SK-N-MC (cell line): ENCODE measurements at regions not wholly inside any gene's neighbourhood (a gene's known extent, or its start where the extent isn't known, plus 50 kb on each side); places are given as distances from the start of the nearest gene placed in this dataset.

ENCODE experiments used
- DNase-seq: peaks from one replicate; pipeline ENCODE4 v3.0.0-alpha.2; 2011; ENCODE audit warnings: low read depth, low spot score
- H3K27ac ChIP-seq: fragments of 200-600 bp; sonication (generic); 2 replicates; pipeline ENCODE4 v1.5.1; 2016; ENCODE audit warnings: mixed run types
- H3K36me3 ChIP-seq: fragments of 200-600 bp; sonication (generic); 2 replicates; pipeline ENCODE4 v1.6.1; 2017; ENCODE audit warnings: antibody characterized with exemption, low read length, mixed read lengths; ENCODE audit not compliant: insufficient read depth
- H3K4me3 ChIP-seq: fragments of 200-600 bp; sonication (generic); 2 replicates; pipeline ENCODE4 v1.5.1; 2016
- H3K9ac ChIP-seq: fragments of 200-600 bp; sonication (generic); 2 replicates; pipeline ENCODE4 v1.8.0; 2017; ENCODE audit warnings: mixed run types, mixed read lengths; ENCODE audit not compliant: insufficient read length
- H3K9me3 ChIP-seq: fragments of 200-600 bp; sonication (generic); 2 replicates; pipeline ENCODE4 v1.6.1; 2017; ENCODE audit warnings: low read depth, mild to moderate bottlenecking, antibody characterized with exemption, low read length, moderate library complexity, mixed read lengths
- EZH2 ChIP-seq: fragments of 200-600 bp; sonication (generic); IDR thresholded peaks from one replicate; pipeline ENCODE4 v1.6.1; 2017; ENCODE audit warnings: antibody characterized with exemption
- FOXP2 ChIP-seq: optimal IDR thresholded peaks from 2 replicates; pipeline ENCODE3; 2011; ENCODE audit warnings: mild to moderate bottlenecking, moderate library complexity; ENCODE audit not compliant: insufficient read depth; ENCODE audit errors: extremely low read length, control extremely low read depth
- POLR2AphosphoS5 ChIP-seq: IDR thresholded peaks from 2 replicates; pipeline ENCODE4 v1.6.1; 2012; ENCODE audit warnings: mild to moderate bottlenecking, low read depth, low read length, borderline replicate concordance

- Histone ChIP-seq H3K9me3 (no peaks in the 10 kb centered on the region), H3K36me3 (no peaks in the 10 kb centered on the region), H3K27ac (no peak overlapping the region), H3K9ac (no peak overlapping the region), H3K4me3 (no peak overlapping the region)
- TF ChIP-seq EZH2 = no peak
- no peak for TF ChIP-seq POLR2AphosphoS5
- TF ChIP-seq FOXP2 = no peak
- DNase-seq = no peak
Observed at GRCh38 chr5:4571248-4571948, 568.7 kb upstream of the ADAMTS16 start.

DNA sequence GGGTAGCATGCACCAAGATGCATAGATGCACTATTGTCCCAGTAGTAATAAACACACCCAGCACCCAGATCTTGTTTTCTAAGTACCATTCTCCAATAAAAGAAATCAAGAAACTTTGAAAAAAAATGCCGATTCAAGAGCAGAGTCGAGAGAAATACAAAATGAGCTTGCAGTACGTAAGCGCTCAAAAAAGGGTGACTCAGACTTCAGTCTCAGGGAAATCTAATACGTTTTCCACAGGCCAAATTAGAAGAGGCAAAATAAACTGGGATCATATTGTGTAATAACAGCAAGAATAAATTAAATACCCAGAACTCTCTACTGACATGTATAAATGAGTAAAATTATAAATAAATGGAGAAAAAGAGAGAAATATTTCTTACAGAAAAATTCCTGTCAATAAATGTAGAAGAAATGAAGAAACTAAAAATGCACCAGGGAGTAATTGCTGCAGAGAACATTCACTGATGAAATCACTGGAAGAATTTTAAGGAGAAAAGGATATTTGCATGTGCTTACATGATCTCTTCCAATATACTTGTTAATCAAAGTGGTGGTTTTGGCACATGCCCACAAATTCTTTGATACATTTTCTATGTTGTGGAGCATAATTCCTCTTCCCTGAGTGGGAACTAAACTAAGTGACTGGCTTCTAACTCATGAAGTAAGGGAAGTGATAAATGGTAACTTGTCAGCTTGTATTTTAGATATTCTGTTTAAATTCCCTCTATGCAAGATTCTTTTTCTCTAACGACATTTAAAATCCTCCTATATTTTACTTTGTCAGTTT is 567.6 kb upstream of the ADAMTS16 start:
- no peak for DNase-seq
- TF ChIP-seq FOXP2 (no peak), EZH2 (no peak), POLR2AphosphoS5 (no peak)
- Histone ChIP-seq H3K4me3 (no peak overlapping the region), H3K9ac (no peak overlapping the region), H3K9me3 (no peaks in the 10 kb centered on the region), H3K27ac (no peak overlapping the region), H3K36me3 (no peaks in the 10 kb centered on the region)

DNA sequence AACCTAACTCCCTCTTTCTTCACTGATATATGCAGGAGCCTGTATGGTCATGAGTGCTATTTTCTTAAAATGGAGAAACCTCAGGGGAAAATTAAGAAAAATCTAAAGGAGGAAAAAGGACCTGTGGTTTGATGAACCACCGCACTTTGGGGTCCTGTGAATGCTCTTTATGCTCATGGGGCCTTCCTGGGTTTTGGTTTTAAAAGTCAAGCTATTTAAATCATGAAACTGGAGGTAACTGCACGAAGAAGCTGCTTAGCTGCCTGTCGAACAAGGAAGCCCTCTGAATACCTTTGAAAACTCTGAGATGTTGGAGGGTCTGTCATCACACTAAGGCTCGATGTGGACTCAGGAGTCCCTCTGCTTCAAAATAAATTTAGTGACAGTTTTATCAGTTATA is 564.5 kb upstream of the ADAMTS16 start:
- H3K9me3 ChIP-seq = no peaks in the 10 kb centered on the region
- no peak for TF ChIP-seq EZH2
- TF ChIP-seq FOXP2 = no peak
- no peak for TF ChIP-seq POLR2AphosphoS5
- H3K27ac ChIP-seq = no peak overlapping the region
- H3K36me3 ChIP-seq = no peaks in the 10 kb centered on the region
- DNase-seq = no peak
- no peak overlapping the region for H3K9ac ChIP-seq
- no peak overlapping the region for H3K4me3 ChIP-seq

DNA sequence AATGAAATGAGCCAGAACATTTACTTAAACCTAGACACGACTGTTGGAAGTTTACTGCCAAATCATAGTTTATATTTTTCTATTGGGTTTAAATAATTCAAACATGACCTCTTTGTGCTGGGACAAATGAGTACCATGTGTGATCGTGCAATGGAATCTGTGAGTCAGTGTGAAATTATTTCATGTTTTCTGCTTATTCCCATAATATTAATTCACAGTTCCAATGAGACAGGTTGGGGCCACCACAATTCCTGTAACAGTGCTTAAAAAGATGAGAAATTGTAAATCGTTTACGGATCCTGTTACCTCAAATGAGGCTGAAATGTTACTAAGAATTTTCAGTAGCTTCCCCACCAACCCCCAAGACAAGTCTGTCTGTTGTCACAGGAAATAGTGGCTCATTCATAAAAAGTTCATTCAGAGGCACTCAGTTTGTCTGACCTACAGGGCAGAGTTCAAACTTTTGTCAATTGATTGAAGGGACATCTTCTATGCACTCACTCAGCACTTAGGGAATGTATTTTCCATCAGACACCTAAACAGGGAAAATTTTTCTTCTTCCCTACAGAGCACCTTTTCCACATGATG is 563.9 kb upstream of the ADAMTS16 start:
- Histone ChIP-seq H3K27ac (no peak overlapping the region), H3K9ac (no peak overlapping the region)
- TF ChIP-seq POLR2AphosphoS5 (no peak), EZH2 (no peak), FOXP2 (no peak)

DNA sequence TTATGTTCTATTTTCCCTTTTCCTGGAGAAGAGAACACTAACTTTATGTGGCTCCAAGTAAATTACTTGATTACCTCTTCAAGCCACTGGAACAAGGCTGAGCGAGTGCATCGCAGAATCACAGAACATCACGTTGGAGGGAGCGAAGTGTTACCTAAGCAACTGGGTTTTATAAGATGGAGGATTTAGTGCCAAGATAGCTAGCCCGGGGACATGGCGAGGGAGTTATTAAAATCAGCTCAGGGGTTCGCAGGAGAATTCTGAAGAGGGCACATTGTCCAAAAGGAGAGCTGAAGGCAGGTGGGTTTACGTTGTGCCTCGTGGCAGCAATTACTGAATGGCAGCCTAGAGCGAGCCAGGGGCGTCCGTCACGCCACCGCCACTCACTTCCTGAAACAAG is 563.2 kb upstream of the ADAMTS16 start:
- no peaks in the 10 kb centered on the region for H3K36me3 ChIP-seq
- H3K9me3 ChIP-seq = no peaks in the 10 kb centered on the region
- no peak for DNase-seq
- H3K4me3 ChIP-seq = no peak overlapping the region
- TF ChIP-seq EZH2 = no peak
- no peak for TF ChIP-seq FOXP2
- no peak for TF ChIP-seq POLR2AphosphoS5
- H3K27ac ChIP-seq = no peak overlapping the region
- H3K9ac ChIP-seq = no peak overlapping the region

More for the DNA sequence above, 563.9 kb upstream of the ADAMTS16 start:
- no peak for DNase-seq
- no peaks in the 10 kb centered on the region for H3K9me3 ChIP-seq
- no peaks in the 10 kb centered on the region for H3K36me3 ChIP-seq
- no peak overlapping the region for H3K4me3 ChIP-seq

- Histone ChIP-seq H3K9ac (no peak overlapping the region), H3K27ac (no peak overlapping the region), H3K9me3 (no peaks in the 10 kb centered on the region), H3K36me3 (no peaks in the 10 kb centered on the region), H3K4me3 (no peak overlapping the region)
- no peak for DNase-seq
- TF ChIP-seq FOXP2 (no peak), EZH2 (no peak), POLR2AphosphoS5 (no peak)
Observed at GRCh38 chr5:4579679-4580078, 560.5 kb upstream of the ADAMTS16 start.

GRCh38 chr5:4580772-4581171 is 559.4 kb upstream of the ADAMTS16 start:
- Histone ChIP-seq H3K4me3 (no peak overlapping the region), H3K27ac (no peak overlapping the region), H3K36me3 (no peaks in the 10 kb centered on the region), H3K9ac (no peak overlapping the region), H3K9me3 (no peaks in the 10 kb centered on the region)
- no peak for TF ChIP-seq FOXP2
- no peak for TF ChIP-seq EZH2
- no peak for TF ChIP-seq POLR2AphosphoS5
- DNase-seq = no peak

- no peaks in the 10 kb centered on the region for H3K9me3 ChIP-seq
Observed at GRCh38 chr5:4581289-4581688, 558.8 kb upstream of the ADAMTS16 start.

More at GRCh38 chr5:4581289-4581688, 558.8 kb upstream of the ADAMTS16 start:
- TF ChIP-seq FOXP2 = no peak
- TF ChIP-seq POLR2AphosphoS5 = no peak
- TF ChIP-seq EZH2 = no peak
- DNase-seq = no peak
- Histone ChIP-seq H3K27ac (no peak overlapping the region), H3K36me3 (no peaks in the 10 kb centered on the region), H3K4me3 (no peak overlapping the region), H3K9ac (no peak overlapping the region)
